HepG2 (cell line): ENCODE measurements at regions not wholly inside any gene's neighbourhood (a gene's known extent, or its start where the extent isn't known, plus 50 kb on each side); places are given as distances from the start of the nearest gene placed in this dataset.

Source experiments
- ATAC-seq: fragments of 200-7000 bp; cut with Tn5 transposase; 3 replicates; pipeline ENCODE4 v1.9.1; 2020; ENCODE audit warnings: mild to moderate bottlenecking, moderate library complexity
- BruUV-seq: library from RNA; stranded (reverse); fragments of 400-500 nt; replicated peaks from 2 replicates; lab custom pipeline; 2021; lab: Mats Ljungman, UMichigan
- CTCF ChIA-PET: fragments of 300-600 bp; formaldehyde crosslinking; extraction: SDS; loops from one replicate; lab custom pipeline; 2021; ENCODE audit warnings: low total read pairs, inconsistent platforms, low intra/inter-chr PET ratio; lab: Yijun Ruan, JAX
- POLR2A ChIA-PET: fragments of 350-600 bp; sonication (Branson Sonifier 250); formaldehyde crosslinking; loops from one replicate; lab custom pipeline; 2020; ENCODE audit warnings: antibody characterized with exemption, inconsistent platforms; lab: Yijun Ruan, JAX
- DNase-seq: peaks from one replicate; pipeline ENCODE4 v3.0.0-alpha.2; 2015; ENCODE audit warnings: low spot score
- FAIRE-seq: peaks from 3 replicates; lab custom pipeline; 2011; peaks lifted over from hg19 to GRCh38; lab: Jason Lieb, UNC
- H2AFZ ChIP-seq: one replicate; pipeline ENCODE4 v1.6.1; 2011; ENCODE audit warnings: low read length, inconsistent platforms
- H3K27ac ChIP-seq: fragments of 300-600 bp; 3 replicates; pipeline ENCODE4 v1.8.0; 2011; ENCODE audit warnings: mixed run types, mild to moderate bottlenecking, mixed read lengths, low read length, inconsistent platforms; ENCODE audit not compliant: insufficient read depth; ENCODE audit errors: extremely low read length
- H3K27me3 ChIP-seq, 2 experiments: fragments of 200-600 bp in 1 of 2; 2 replicates in 1 of 2; 3 replicates in 1 of 2; pipeline versions ENCODE4 v1.6.0 to v1.8.0; 2011; ENCODE audit warnings: low read length in 2 of 2, mild to moderate bottlenecking in 2 of 2, moderate library complexity in 2 of 2, inconsistent platforms in 1 of 2; ENCODE audit not compliant: insufficient read depth in 2 of 2, control insufficient read depth in 1 of 2
- H3K36me3 ChIP-seq, 2 experiments: fragments of 200-600 bp in 1 of 2; replicated peaks in 1 of 2; 2 replicates in 1 of 2; 3 replicates in 1 of 2; pipeline versions ENCODE4 v1.5.1 to v1.8.0; 2011; ENCODE audit warnings: low read length in 2 of 2, inconsistent platforms in 1 of 2; ENCODE audit not compliant: insufficient read depth in 2 of 2, control insufficient read depth in 1 of 2
- H3K4me1 ChIP-seq: 2 replicates; pipeline ENCODE4 v1.5.1; 2012; ENCODE audit warnings: low read length, inconsistent platforms; ENCODE audit not compliant: insufficient read depth
- H3K4me2 ChIP-seq: 2 replicates; pipeline ENCODE4 v1.6.0; 2011; ENCODE audit warnings: low read depth, low read length, inconsistent platforms
- H3K4me3 ChIP-seq, 3 experiments: fragments of 200-600 bp in 1 of 3; sonication (generic), shearing (Covaris generic) in 1 of 3; replicated peaks in 1 of 3; 2 replicates each; pipeline ENCODE4 v1.5.1; 2011 to 2016; ENCODE audit warnings: low read length in 3 of 3, inconsistent platforms in 2 of 3, low read depth in 2 of 3, mild to moderate bottlenecking in 2 of 3, control low read depth in 1 of 3, mixed read lengths in 1 of 3; ENCODE audit not compliant: insufficient read depth in 1 of 3
- H3K79me2 ChIP-seq: one replicate; pipeline ENCODE4 v1.6.1; 2011; ENCODE audit warnings: low read length, inconsistent platforms; ENCODE audit not compliant: insufficient read depth
- H3K9ac ChIP-seq: 2 replicates; pipeline ENCODE4 v1.6.0; 2011; ENCODE audit warnings: mild to moderate bottlenecking, low read depth, low read length, inconsistent platforms; ENCODE audit not compliant: insufficient read depth
- H3K9me3 ChIP-seq: 2 replicates; pipeline ENCODE4 v1.5.1; 2012; ENCODE audit warnings: mild to moderate bottlenecking, low read length
- H4K20me1 ChIP-seq: 2 replicates; pipeline ENCODE4 v1.6.0; 2011; ENCODE audit warnings: inconsistent platforms, mild to moderate bottlenecking, low read length, moderate library complexity; ENCODE audit not compliant: insufficient read depth
- DR1 ChIP-seq: sonication (generic); formaldehyde crosslinking; IDR thresholded peaks from 2 replicates; pipeline ENCODE4 v1.8.0; 2021; ENCODE audit warnings: mild to moderate bottlenecking, missing genetic modification reagents, inconsistent platforms
- EEA1 ChIP-seq: sonication (generic); formaldehyde crosslinking; IDR thresholded peaks from 2 replicates; pipeline ENCODE4 v1.5.1; 2020; ENCODE audit warnings: mild to moderate bottlenecking, missing genetic modification reagents, borderline replicate concordance
- FOXK1 ChIP-seq: sonication (generic); formaldehyde crosslinking; IDR thresholded peaks from 2 replicates; pipeline ENCODE4 v1.4.0; 2020; ENCODE audit warnings: low read depth, missing genetic modification reagents, borderline replicate concordance
- KDM4B ChIP-seq: sonication (generic); formaldehyde crosslinking; IDR thresholded peaks from 2 replicates; pipeline ENCODE4 v1.4.0; 2020; ENCODE audit warnings: missing genetic modification reagents
- RFXANK ChIP-seq: IDR thresholded peaks from 2 replicates; pipeline ENCODE4 v1.6.1; 2016
- SIN3B ChIP-seq: fragments of 150-350 bp; IDR thresholded peaks from 2 replicates; pipeline ENCODE4 v1.6.1; 2014; ENCODE audit warnings: low read length
- SMARCC2 ChIP-seq: fragments of 450-650 bp; IDR thresholded peaks from 2 replicates; pipeline ENCODE4 v1.6.1; 2017; ENCODE audit warnings: antibody characterized with exemption, mild to moderate bottlenecking
- SOX13 ChIP-seq, 3 experiments: fragments of 450-650 bp in 1 of 3; sonication (generic) in 1 of 3; formaldehyde crosslinking in 1 of 3; IDR thresholded peaks in 2 of 3; conservative IDR thresholded peaks in 1 of 3; 2 replicates each; pipeline versions ENCODE4 v1.5.0 to v1.6.1; 2016 to 2020; ENCODE audit warnings: antibody characterized with exemption in 1 of 3, mild to moderate bottlenecking in 1 of 3, missing compliant biosample characterization in 1 of 3, missing genetic modification reagents in 1 of 3, moderate library complexity in 1 of 3
- ZBTB40 ChIP-seq, 2 experiments: fragments of 450-650 bp in 1 of 2; sonication (generic) in 1 of 2; formaldehyde crosslinking in 1 of 2; IDR thresholded peaks; 2 replicates each; pipeline versions ENCODE4 v1.6.1 to v1.8.0; 2016 to 2022; ENCODE audit warnings: antibody characterized with exemption in 1 of 2, mild to moderate bottlenecking in 1 of 2, missing genetic modification reagents in 1 of 2
- ZNF121 ChIP-seq: sonication (generic); formaldehyde crosslinking; IDR thresholded peaks from 2 replicates; pipeline ENCODE4 v1.5.0; 2020; ENCODE audit warnings: mild to moderate bottlenecking, missing genetic modification reagents
- ZNF136 ChIP-seq: sonication (generic); formaldehyde crosslinking; IDR thresholded peaks from 2 replicates; pipeline ENCODE4 v1.8.1; 2022; ENCODE audit warnings: low read depth, mild to moderate bottlenecking, moderate library complexity, missing genetic modification reagents
- ZNF329 ChIP-seq: sonication (generic); formaldehyde crosslinking; IDR thresholded peaks from 2 replicates; pipeline ENCODE4 v1.9.0; 2021; ENCODE audit warnings: low read depth, mild to moderate bottlenecking, missing genetic modification reagents
- ZSCAN21 ChIP-seq: sonication (generic); formaldehyde crosslinking; IDR thresholded peaks from 2 replicates; pipeline ENCODE4 v1.8.0; 2022; ENCODE audit warnings: mild to moderate bottlenecking, missing genetic modification reagents, moderate library complexity, borderline replicate concordance
- WGBS: methylation state at CpG from one replicate; pipeline ENCODE4 v1.1.6; 2017; ENCODE audit warnings: low lambda C conversion rate; 5-methylcytosine and 5-hydroxymethylcytosine counted together
- in situ Hi-C: cut with HindIII; loops from 2 replicates; pipeline ENCODE4 v1.10.0; 2017; ENCODE audit warnings: low pct_unique_long_range_greater_than_20kb; ENCODE audit not compliant: extremely low pct_ligation_motif_present
- intact Hi-C: fragments of 100-400 bp; cut with micrococcal nuclease; formaldehyde crosslinking; loops from one replicate; pipeline ENCODE4 v1.10.0; 2022; ENCODE audit not compliant: unreplicated experiment

GRCh38 chr7:38007096-38007495 lies 86.7 kb downstream of the EPDR1 start (continued):
- TF ChIP-seq ZNF329 (CRISPR knock-in tag) (no peak), SOX13 (IDR thresholded peaks at IDR 0.05) (no peak), SOX13 (CRISPR knock-in tag; conservative IDR thresholded peaks at IDR 0.05 in 1 of 2, IDR thresholded peaks at IDR 0.05 in 1 of 2) (no peak), DR1 (no peak), KDM4B (CRISPR knock-in tag) (no peak), SMARCC2 (no peak)

DNA sequence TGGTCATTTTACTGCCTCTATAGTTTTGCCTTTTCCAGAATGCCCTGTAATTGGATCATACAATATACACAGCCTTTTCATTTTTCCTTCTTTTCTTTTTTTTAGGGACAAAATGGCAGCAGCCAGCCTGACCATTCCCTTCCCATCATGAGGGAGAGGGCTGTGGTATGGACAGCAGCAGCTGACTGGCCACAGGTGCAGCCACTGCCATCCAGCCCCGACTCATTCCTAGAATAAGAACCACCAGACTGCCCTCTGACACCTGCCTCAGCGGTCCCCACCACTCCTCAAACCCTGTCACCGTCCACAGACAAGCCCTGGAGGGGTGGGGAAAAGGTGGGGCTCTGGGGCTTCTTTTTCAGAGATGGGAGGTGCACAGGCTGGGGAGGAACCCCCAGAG lies 92.8 kb downstream of the EPDR1 start:
- TF ChIP-seq EEA1 (CRISPR knock-in tag) (no peak), SIN3B (no peak), ZSCAN21 (CRISPR knock-in tag) (no peak), ZNF121 (CRISPR knock-in tag) (no peak), RFXANK (CRISPR knock-in tag) (no peak), ZNF136 (no peak), ZBTB40 (IDR thresholded peaks at IDR 0.05) (no peak), ZBTB40 (CRISPR knock-in tag; IDR thresholded peaks at IDR 0.05) (no peak), FOXK1 (CRISPR knock-in tag) (no peak)
- Histone ChIP-seq H3K27ac (no peak overlapping the region), H3K27me3 (no peaks in the 10 kb centered on the region), H2AFZ (no peak overlapping the region), H4K20me1 (no peaks in the 10 kb centered on the region), H3K4me3 (no peak overlapping the region), H3K4me2 (no peak overlapping the region), H3K4me1 (no peaks in the 10 kb centered on the region), H3K36me3 (no peaks in the 10 kb centered on the region), H3K9ac (no peak overlapping the region), H3K9me3 (no peaks in the 10 kb centered on the region), H3K79me2 (no peaks in the 10 kb centered on the region)
- FAIRE-seq (no peak), ATAC-seq (no peak), DNase-seq (no peak)
- CTCF ChIA-PET, result no interaction called here
- POLR2A ChIA-PET, result no interaction called here
- 25% methylated on average over 1 of the region's 3 CpGs for whole genome bisulfite sequencing
- no TSS peak for BruUV-seq
- in situ Hi-C loops (no loop called here), intact Hi-C loops (no loop called here)
